IMR-90 (cell line): ENCODE measurements at regions not wholly inside any gene's neighbourhood (a gene's known extent, or its start where the extent isn't known, plus 50 kb on each side); places are given as distances from the start of the nearest gene placed in this dataset.

Experiments
- ATAC-seq: fragments of 200-7000 bp; cut with Tn5 transposase; 2 replicates; pipeline ENCODE4 v1.9.1; 2020; ENCODE audit warnings: low read depth, mild to moderate bottlenecking, moderate library complexity
- BruUV-seq: library from RNA; stranded (reverse); fragments of 400-500 nt; replicated peaks from 2 replicates; lab custom pipeline; 2021; lab: Mats Ljungman, UMichigan
- CTCF ChIA-PET: fragments of 300-600 bp; formaldehyde crosslinking; extraction: SDS; loops from one replicate; lab custom pipeline; 2021; ENCODE audit warnings: antibody characterized with exemption; lab: Yijun Ruan, JAX
- POLR2A ChIA-PET: fragments of 300-600 bp; sonication (Branson Sonifier 250); formaldehyde crosslinking; loops from one replicate; lab custom pipeline; 2022; ENCODE audit warnings: antibody characterized with exemption; ENCODE audit not compliant: unreplicated experiment; lab: Charles Lee
- DNase-seq: peaks from one replicate; pipeline ENCODE4 v3.0.0; 2013
- H2AFZ ChIP-seq: replicated peaks from 2 replicates; pipeline ENCODE3; 2013; ENCODE audit warnings: low read length, mild to moderate bottlenecking; ENCODE audit not compliant: poor library complexity
- H2AK5ac ChIP-seq: 2 replicates; pipeline ENCODE4 v1.6.1; 2013; ENCODE audit warnings: low read depth, low read length, inconsistent platforms
- H2AK9ac ChIP-seq: replicated peaks from 2 replicates; pipeline ENCODE3; 2013; ENCODE audit warnings: mild to moderate bottlenecking, low read depth, low read length, moderate library complexity; ENCODE audit not compliant: poor library complexity
- H2BK120ac ChIP-seq: 2 replicates; pipeline ENCODE4 v1.6.1; 2013; ENCODE audit warnings: low read depth, low read length, inconsistent platforms
- H2BK15ac ChIP-seq: 3 replicates; pipeline ENCODE4 v1.6.1; 2013; ENCODE audit warnings: low read depth, low read length, inconsistent platforms
- H2BK20ac ChIP-seq: 2 replicates; pipeline ENCODE4 v1.6.1; 2013; ENCODE audit warnings: low read depth, mild to moderate bottlenecking, inconsistent platforms, low read length, moderate library complexity
- H2BK5ac ChIP-seq: 2 replicates; pipeline ENCODE4 v1.6.1; 2013; ENCODE audit warnings: mild to moderate bottlenecking, low read depth, low read length, inconsistent platforms; ENCODE audit not compliant: poor library complexity, severe bottlenecking
- H3K14ac ChIP-seq: replicated peaks from 2 replicates; pipeline ENCODE4 v1.6.1; 2013; ENCODE audit warnings: low read depth, low read length, inconsistent platforms
- H3K18ac ChIP-seq: 2 replicates; pipeline ENCODE4 v1.6.1; 2013; ENCODE audit warnings: low read depth, low read length, control low read depth
- H3K23ac ChIP-seq: 2 replicates; pipeline ENCODE4 v1.6.1; 2013; ENCODE audit warnings: low read depth, low read length, inconsistent platforms
- H3K27ac ChIP-seq: 2 replicates; pipeline ENCODE4 v1.5.1; 2013; ENCODE audit warnings: mild to moderate bottlenecking, control low read depth, low read length; ENCODE audit not compliant: insufficient read depth
- H3K27me3 ChIP-seq: 2 replicates; pipeline ENCODE4 v1.6.1; 2013; ENCODE audit warnings: low read length; ENCODE audit not compliant: control insufficient read depth, insufficient read depth
- H3K36me3 ChIP-seq: 2 replicates; pipeline ENCODE4 v1.6.1; 2013; ENCODE audit warnings: low read length, mixed read lengths; ENCODE audit not compliant: control insufficient read depth, insufficient read depth
- H3K4ac ChIP-seq: 2 replicates; pipeline ENCODE4 v1.6.1; 2013; ENCODE audit warnings: low read depth, low read length, inconsistent platforms
- H3K4me1 ChIP-seq: 2 replicates; pipeline ENCODE4 v1.6.1; 2013; ENCODE audit warnings: low read length, mixed read lengths; ENCODE audit not compliant: control insufficient read depth, insufficient read depth
- H3K4me2 ChIP-seq: 2 replicates; pipeline ENCODE4 v1.6.1; 2013; ENCODE audit warnings: low read depth, mild to moderate bottlenecking, control low read depth, low read length, moderate library complexity
- H3K4me3 ChIP-seq: 2 replicates; pipeline ENCODE4 v1.5.1; 2013; ENCODE audit warnings: low read depth, mild to moderate bottlenecking, control low read depth, low read length, moderate library complexity; ENCODE audit not compliant: insufficient read depth
- H3K56ac ChIP-seq: 2 replicates; pipeline ENCODE4 v1.6.1; 2013; ENCODE audit warnings: low read length, inconsistent platforms; ENCODE audit not compliant: insufficient read depth; ENCODE audit errors: extremely low read depth
- H3K79me1 ChIP-seq, 2 experiments: 2 replicates each; pipeline ENCODE4 v1.6.1; 2013; ENCODE audit warnings: low read length in 2 of 2, inconsistent platforms in 1 of 2, low read depth in 1 of 2
- H3K9ac ChIP-seq: 2 replicates; pipeline ENCODE4 v1.6.1; 2013; ENCODE audit warnings: low read depth, low read length, control low read depth
- H3K9me1 ChIP-seq: 2 replicates; pipeline ENCODE4 v1.6.1; 2013; ENCODE audit warnings: low read length, inconsistent platforms; ENCODE audit not compliant: insufficient read depth
- H3K9me3 ChIP-seq: 2 replicates; pipeline ENCODE4 v1.6.1; 2013; ENCODE audit warnings: low read length; ENCODE audit not compliant: control insufficient read depth, insufficient read depth
- H4K20me1 ChIP-seq: 2 replicates; pipeline ENCODE4 v1.6.1; 2013; ENCODE audit warnings: low read length, inconsistent platforms; ENCODE audit not compliant: insufficient read depth
- H4K5ac ChIP-seq: 2 replicates; pipeline ENCODE4 v1.6.1; 2013; ENCODE audit warnings: mild to moderate bottlenecking, low read depth, low read length, control low read depth
- H4K8ac ChIP-seq, 2 experiments: 2 replicates each; pipeline ENCODE4 v1.6.1; 2013; ENCODE audit warnings: low read depth in 2 of 2, low read length in 2 of 2, control low read depth in 1 of 2, inconsistent platforms in 1 of 2
- H4K91ac ChIP-seq: 2 replicates; pipeline ENCODE4 v1.6.1; 2013; ENCODE audit warnings: low read depth, low read length, inconsistent platforms; ENCODE audit not compliant: insufficient read depth
- BHLHE40 ChIP-seq: fragments of 150-350 bp; IDR thresholded peaks from 2 replicates; pipeline ENCODE4 v1.6.1; 2016; ENCODE audit warnings: mild to moderate bottlenecking, low read depth, low read length
- CEBPB ChIP-seq: IDR thresholded peaks from 2 replicates; pipeline ENCODE4 v1.6.1; 2012; ENCODE audit warnings: low read depth, low read length, improper control_type of control experiment
- CHD1 ChIP-seq: IDR thresholded peaks from 2 replicates; pipeline ENCODE4 v1.6.1; 2012; ENCODE audit warnings: low read depth, low read length, improper control_type of control experiment
- CTCF ChIP-seq: conservative IDR thresholded peaks from 2 replicates; pipeline ENCODE4 v1.5.1; 2012; ENCODE audit warnings: mild to moderate bottlenecking, low read depth, low read length, improper control_type of control experiment
- ELK1 ChIP-seq: fragments of 150-350 bp; IDR thresholded peaks from 2 replicates; pipeline ENCODE4 v1.6.1; 2016; ENCODE audit warnings: low read depth, mild to moderate bottlenecking, low read length, moderate library complexity, borderline replicate concordance
- FOS ChIP-seq: fragments of 150-350 bp; IDR thresholded peaks from 2 replicates; pipeline ENCODE4 v1.6.1; 2016; ENCODE audit warnings: low read depth, low read length
- MAFK ChIP-seq: IDR thresholded peaks from 2 replicates; pipeline ENCODE4 v1.6.1; 2012; ENCODE audit warnings: low read depth, low read length, improper control_type of control experiment
- MAZ ChIP-seq: IDR thresholded peaks from 2 replicates; pipeline ENCODE4 v1.6.1; 2012; ENCODE audit warnings: low read depth, mild to moderate bottlenecking, low read length, improper control_type of control experiment, moderate library complexity, borderline replicate concordance
- MXI1 ChIP-seq: IDR thresholded peaks from 2 replicates; pipeline ENCODE4 v1.6.1; 2012; ENCODE audit warnings: low read depth, mild to moderate bottlenecking, low read length, moderate library complexity, borderline replicate concordance
- NFE2L2 ChIP-seq: fragments of 150-350 bp; IDR thresholded peaks from 2 replicates; pipeline ENCODE4 v1.6.1; 2016; ENCODE audit warnings: low read depth, mild to moderate bottlenecking, low read length
- POLR2A ChIP-seq: IDR thresholded peaks from 2 replicates; pipeline ENCODE4 v1.6.1; 2012; ENCODE audit warnings: mild to moderate bottlenecking, low read depth, low read length
- RAD21 ChIP-seq: IDR thresholded peaks from 2 replicates; pipeline ENCODE4 v1.6.1; 2012; ENCODE audit warnings: low read length, improper control_type of control experiment
- RCOR1 ChIP-seq: IDR thresholded peaks from 2 replicates; pipeline ENCODE4 v1.6.1; 2012; ENCODE audit warnings: mild to moderate bottlenecking, low read length, improper control_type of control experiment; ENCODE audit not compliant: insufficient replicate concordance
- RFX5 ChIP-seq: IDR thresholded peaks from 2 replicates; pipeline ENCODE4 v1.8.0; 2012; ENCODE audit warnings: low read depth, mild to moderate bottlenecking, low read length, moderate library complexity
- USF2 ChIP-seq: fragments of 150-350 bp; IDR thresholded peaks from 2 replicates; pipeline ENCODE4 v1.6.1; 2017; ENCODE audit warnings: mild to moderate bottlenecking, antibody characterized with exemption, low read length, low read depth
- WGBS, 2 experiments: methylation state at CpG; one replicate each; pipeline versions ENCODE4 v1.1.5 to v1.1.7; 2013; ENCODE audit warnings: missing lambda C conversion rate in 2 of 2; ENCODE audit not compliant: insufficient read length in 1 of 2; ENCODE audit errors: extremely low coverage in 2 of 2; 5-methylcytosine and 5-hydroxymethylcytosine counted together
- dilution Hi-C: fragments of 300-500 bp; cut with HindIII; formaldehyde crosslinking; loops from one replicate; pipeline ENCODE4 v1.14.3; 2018; ENCODE audit warnings: low sequenced_read_pairs; ENCODE audit not compliant: unreplicated experiment
- in situ Hi-C: fragments of 300-500 bp; cut with MboI; formaldehyde crosslinking; loops from 3 replicates; pipeline ENCODE4 v1.14.3; 2019; ENCODE audit warnings: low sequenced_read_pairs, inconsistent platforms, mixed read lengths
- intact Hi-C: fragments of 100-400 bp; cut with micrococcal nuclease; formaldehyde crosslinking; loops from 2 replicates; pipeline ENCODE4 v1.10.0; 2022

GRCh38 chr13:107099661-107100060 lies 531.7 kb upstream of the ARGLU1 start:
- DNase-seq (peak; percentile 93), ATAC-seq (peak; percentile 97)
- 0% methylated on average over 1 of the region's 3 CpGs; no CpG with 5 or more reads in 1 of the 2 experiments for WGBS, 2 experiments
- ChIA-PET POLR2A (no interaction called here), CTCF (interaction anchor here (0.6 kb wide), 1 partner anchor 19 kb away, joined by 3 read pairs; no protein-coding TSS in a partner anchor)
- Histone ChIP-seq H3K27ac (no peak overlapping the region), H3K9me3 (no peaks in the 10 kb centered on the region), H2AK5ac (no peak overlapping the region), H2BK20ac (peak overlapping the region; percentile 47), H3K14ac (no peak overlapping the region), H3K79me1 (no peaks in the 10 kb centered on the region), H2AFZ (peak overlapping the region; percentile 65), H3K56ac (no peak overlapping the region), H3K4me1 (peaks cover 3% of the 10 kb centered on the region; the same call in 1 of the 2 replicates), H3K4me3 (no peak overlapping the region), H3K4ac (peak overlapping the region; percentile 22; the same call in 1 of the 2 replicates), H2AK9ac (no peak overlapping the region), H4K20me1 (no peaks in the 10 kb centered on the region), H3K9ac (no peak overlapping the region), H3K4me2 (peak overlapping the region; percentile 2; the same call in 1 of the 2 replicates), H2BK15ac (no peak overlapping the region), H3K18ac (no peak overlapping the region; the same call in 1 of the 2 replicates), H3K9me1 (peaks cover 3% of the 10 kb centered on the region; the same call in 1 of the 2 replicates), H2BK120ac (peak overlapping the region; percentile 38), H2BK5ac (peak overlapping the region; percentile 46), H3K27me3 (no peaks in the 10 kb centered on the region), H3K36me3 (no peaks in the 10 kb centered on the region), H3K23ac (no peak overlapping the region), H4K91ac (0 out of 2 replicates have a peak overlapping the region, but pooled peaks have one; percentile 1), H4K8ac (no peak overlapping the region), H4K5ac (peak overlapping the region; percentile 29; the same call in 1 of the 2 replicates)
- BruUV-seq: no TSS peak
- TF ChIP-seq ELK1 (no peak), POLR2A (no peak), MAFK (peak; percentile 64), CTCF (no peak), MAZ (no peak), CEBPB (no peak), CHD1 (no peak), MXI1 (no peak), RFX5 (no peak), RCOR1 (peak; percentile 30), RAD21 (no peak), NFE2L2 (no peak), USF2 (no peak; the same call in 1 of the 2 replicates), FOS (peak; percentile 65), BHLHE40 (no peak; the same call in 1 of the 2 replicates)
- in situ Hi-C loops (loop anchor here (25.0 kb wide), 1 partner anchor 187 kb away; no protein-coding TSS in a partner anchor), intact Hi-C loops (loop anchor here (5.0 kb wide), 1 partner anchor 67 kb away; no protein-coding TSS in a partner anchor), dilution Hi-C loops (no loop called here)
